MM.1S (cell line): ENCODE measurements at regions not wholly inside any gene's neighbourhood (a gene's known extent, or its start where the extent isn't known, plus 50 kb on each side); places are given as distances from the start of the nearest gene placed in this dataset.

ENCODE experiments used
- DNase-seq: peaks from one replicate; pipeline ENCODE4 v3.0.0-alpha.2; 2015
- H2AFZ ChIP-seq: fragments of 300-600 bp; sonication (generic); 2 replicates; pipeline ENCODE4 v1.6.0; 2016; ENCODE audit warnings: antibody characterized with exemption, low read length
- H3F3A ChIP-seq: fragments of 300-600 bp; sonication (generic); 2 replicates; pipeline ENCODE4 v1.6.1; 2016; ENCODE audit warnings: mild to moderate bottlenecking, antibody characterized with exemption, low read length, moderate library complexity, mixed read lengths; ENCODE audit not compliant: insufficient read depth
- H3K27ac ChIP-seq: fragments of 300-600 bp; sonication (generic); 2 replicates; pipeline ENCODE4 v1.5.1; 2016; ENCODE audit warnings: mild to moderate bottlenecking, low read length
- H3K27me3 ChIP-seq: fragments of 300-600 bp; sonication (generic); replicated peaks from 2 replicates; pipeline ENCODE4 v1.6.0; 2016; ENCODE audit warnings: low read length; ENCODE audit not compliant: insufficient read depth
- H3K36me3 ChIP-seq: fragments of 300-600 bp; sonication (generic); replicated peaks from 2 replicates; pipeline ENCODE4 v1.6.1; 2016; ENCODE audit warnings: mild to moderate bottlenecking, low read length, mixed read lengths; ENCODE audit not compliant: insufficient read depth
- H3K4me1 ChIP-seq: fragments of 300-600 bp; sonication (generic); 2 replicates; pipeline ENCODE4 v1.6.1; 2016; ENCODE audit warnings: low read length, mixed read lengths
- H3K4me2 ChIP-seq: fragments of 300-600 bp; sonication (generic); 2 replicates; pipeline ENCODE4 v1.6.0; 2016; ENCODE audit warnings: low read depth, low read length
- H3K4me3 ChIP-seq: fragments of 300-600 bp; sonication (generic); 2 replicates; pipeline ENCODE4 v1.5.1; 2016; ENCODE audit warnings: low read length, mixed read lengths
- H3K79me2 ChIP-seq: fragments of 300-600 bp; sonication (generic); 2 replicates; pipeline ENCODE4 v1.6.1; 2016; ENCODE audit warnings: mixed run types, low read length, mixed read lengths
- H3K9ac ChIP-seq: fragments of 300-600 bp; sonication (generic); 2 replicates; pipeline ENCODE4 v1.6.1; 2016; ENCODE audit warnings: low read length, mixed read lengths
- H3K9me2 ChIP-seq: fragments of 300-600 bp; sonication (generic); replicated peaks from 2 replicates; pipeline ENCODE4 v1.6.1; 2016; ENCODE audit warnings: mild to moderate bottlenecking, low read length, mixed read lengths; ENCODE audit not compliant: insufficient read depth
- H3K9me3 ChIP-seq: fragments of 300-600 bp; sonication (generic); replicated peaks from 2 replicates; pipeline ENCODE4 v1.6.1; 2016; ENCODE audit warnings: mild to moderate bottlenecking, low read length, mixed read lengths; ENCODE audit not compliant: insufficient read depth
- H4K20me1 ChIP-seq: fragments of 300-600 bp; sonication (generic); 2 replicates; pipeline ENCODE4 v1.6.1; 2016; ENCODE audit warnings: mild to moderate bottlenecking, low read length, moderate library complexity, mixed read lengths; ENCODE audit not compliant: insufficient read depth
- EZH2 ChIP-seq: fragments of 300-600 bp; sonication (generic); optimal IDR thresholded peaks from 2 replicates; pipeline ENCODE3; 2017; ENCODE audit warnings: low read depth, mild to moderate bottlenecking, antibody characterized with exemption, low read length, mixed read lengths
- EZH2phosphoT487 ChIP-seq: fragments of 300-600 bp; sonication (generic); IDR thresholded peaks from 2 replicates; pipeline ENCODE4 v1.6.1; 2018; ENCODE audit warnings: antibody characterized with exemption, low read length
- TF ChIP-seq, protein P1 (sequence below): fragments of 300-600 bp; sonication (generic); IDR thresholded peaks from 2 replicates; pipeline ENCODE4 v1.5.1; 2016; ENCODE audit warnings: antibody characterized with exemption, low read length, mixed read lengths

DNA sequence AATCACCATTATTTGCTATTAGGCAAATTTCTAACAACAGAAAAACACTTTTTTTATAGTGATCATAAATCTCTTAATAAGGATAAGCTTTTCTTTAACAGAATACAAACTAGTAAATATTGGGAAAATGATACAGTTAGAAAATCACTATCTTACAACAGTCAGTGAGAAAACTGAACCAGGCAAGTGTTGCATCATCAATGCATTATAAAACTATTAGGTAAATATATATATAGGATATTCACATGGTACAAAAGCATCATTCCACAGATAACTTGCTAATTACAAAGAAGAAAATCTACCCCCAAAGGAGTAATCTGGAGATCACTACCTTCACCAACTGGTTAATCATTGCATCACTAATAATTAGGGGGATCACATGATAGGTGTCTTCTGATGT lies 652.1 kb downstream of the HACE1 start:
- DNase-seq, result no peak
- Histone ChIP-seq H3K9ac (no peak overlapping the region), H3K36me3 (no peaks in the 10 kb centered on the region), H3K27me3 (no peaks in the 10 kb centered on the region), H3K4me3 (no peak overlapping the region), H3F3A (no peaks in the 10 kb centered on the region), H2AFZ (no peak overlapping the region), H3K9me2 (no peaks in the 10 kb centered on the region), H3K27ac (no peak overlapping the region), H3K9me3 (no peaks in the 10 kb centered on the region), H3K4me2 (no peak overlapping the region), H4K20me1 (no peaks in the 10 kb centered on the region), H3K79me2 (no peaks in the 10 kb centered on the region), H3K4me1 (no peaks in the 10 kb centered on the region)
- TF ChIP-seq EZH2 (no peak), EZH2phosphoT487 (no peak)
- TF ChIP-seq, protein P1, sequence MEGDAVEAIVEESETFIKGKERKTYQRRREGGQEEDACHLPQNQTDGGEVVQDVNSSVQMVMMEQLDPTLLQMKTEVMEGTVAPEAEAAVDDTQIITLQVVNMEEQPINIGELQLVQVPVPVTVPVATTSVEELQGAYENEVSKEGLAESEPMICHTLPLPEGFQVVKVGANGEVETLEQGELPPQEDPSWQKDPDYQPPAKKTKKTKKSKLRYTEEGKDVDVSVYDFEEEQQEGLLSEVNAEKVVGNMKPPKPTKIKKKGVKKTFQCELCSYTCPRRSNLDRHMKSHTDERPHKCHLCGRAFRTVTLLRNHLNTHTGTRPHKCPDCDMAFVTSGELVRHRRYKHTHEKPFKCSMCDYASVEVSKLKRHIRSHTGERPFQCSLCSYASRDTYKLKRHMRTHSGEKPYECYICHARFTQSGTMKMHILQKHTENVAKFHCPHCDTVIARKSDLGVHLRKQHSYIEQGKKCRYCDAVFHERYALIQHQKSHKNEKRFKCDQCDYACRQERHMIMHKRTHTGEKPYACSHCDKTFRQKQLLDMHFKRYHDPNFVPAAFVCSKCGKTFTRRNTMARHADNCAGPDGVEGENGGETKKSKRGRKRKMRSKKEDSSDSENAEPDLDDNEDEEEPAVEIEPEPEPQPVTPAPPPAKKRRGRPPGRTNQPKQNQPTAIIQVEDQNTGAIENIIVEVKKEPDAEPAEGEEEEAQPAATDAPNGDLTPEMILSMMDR, result no peak

DNA sequence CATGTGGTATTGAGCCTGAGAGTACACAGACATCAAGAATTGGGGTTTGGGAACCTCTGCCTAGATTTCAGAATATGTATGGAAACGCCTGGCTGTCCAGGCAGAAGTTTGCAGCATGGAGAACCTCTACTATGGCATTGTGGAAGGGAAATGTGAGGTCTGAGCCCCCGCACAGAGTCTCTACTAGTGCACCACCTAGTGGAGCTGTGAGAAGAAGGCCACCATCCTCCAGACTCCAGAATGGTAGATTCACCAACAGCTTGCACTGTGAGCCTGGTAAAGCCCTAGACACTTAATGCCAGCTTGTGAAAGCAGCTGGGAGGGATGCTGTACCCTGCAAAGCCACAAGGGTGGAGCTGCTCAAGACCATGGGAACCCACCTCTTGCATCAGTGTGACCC lies 658.2 kb downstream of the HACE1 start:
- H3K9me3 ChIP-seq, result no peaks in the 10 kb centered on the region
- no peak for TF ChIP-seq EZH2phosphoT487
- no peak for TF ChIP-seq EZH2
- TF ChIP-seq, protein P1, result no peak
- no peaks in the 10 kb centered on the region for H3K9me2 ChIP-seq
- H3K9ac ChIP-seq, result no peak overlapping the region
- H3F3A ChIP-seq, result no peaks in the 10 kb centered on the region
- no peak overlapping the region for H3K27ac ChIP-seq
- DNase-seq, result no peak
- H3K4me3 ChIP-seq, result no peak overlapping the region
- H3K4me1 ChIP-seq, result no peaks in the 10 kb centered on the region
- H3K36me3 ChIP-seq, result no peaks in the 10 kb centered on the region
- no peaks in the 10 kb centered on the region for H3K27me3 ChIP-seq
- no peaks in the 10 kb centered on the region for H4K20me1 ChIP-seq
- no peak overlapping the region for H3K4me2 ChIP-seq
- H3K79me2 ChIP-seq, result no peaks in the 10 kb centered on the region
- H2AFZ ChIP-seq, result no peak overlapping the region

DNA sequence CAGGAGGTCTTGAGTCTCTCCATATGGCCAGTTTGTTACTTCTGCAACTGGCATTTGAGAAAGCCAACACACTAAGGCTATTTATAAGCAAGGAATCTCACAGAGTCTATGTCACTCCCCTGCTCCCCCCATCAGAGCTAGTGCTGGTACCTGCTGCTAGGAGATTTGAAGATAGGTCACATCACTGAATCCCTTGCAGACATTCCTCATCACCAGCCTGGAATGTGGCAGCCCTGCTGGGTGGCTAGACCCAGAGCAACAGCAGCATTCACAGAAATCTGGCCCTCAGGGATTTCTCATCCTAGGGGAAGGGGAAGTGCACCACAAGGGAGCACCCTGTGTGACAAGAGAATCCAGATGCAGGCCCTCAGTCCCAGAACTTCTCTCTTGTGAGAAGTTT lies 672.1 kb downstream of the HACE1 start:
- no peak overlapping the region for H2AFZ ChIP-seq
- no peak overlapping the region for H3K27ac ChIP-seq
- H3K27me3 ChIP-seq, result no peaks in the 10 kb centered on the region
- no peaks in the 10 kb centered on the region for H3F3A ChIP-seq
- H3K4me1 ChIP-seq, result no peaks in the 10 kb centered on the region
- H3K9ac ChIP-seq, result no peak overlapping the region
- TF ChIP-seq EZH2 (no peak), EZH2phosphoT487 (no peak)
- TF ChIP-seq, protein P1, result no peak
- H3K36me3 ChIP-seq, result no peaks in the 10 kb centered on the region
- no peaks in the 10 kb centered on the region for H3K9me3 ChIP-seq
- H4K20me1 ChIP-seq, result no peaks in the 10 kb centered on the region
- DNase-seq, result no peak
- no peak overlapping the region for H3K4me3 ChIP-seq
- no peaks in the 10 kb centered on the region for H3K79me2 ChIP-seq
- no peak overlapping the region for H3K4me2 ChIP-seq
- no peaks in the 10 kb centered on the region for H3K9me2 ChIP-seq

DNA sequence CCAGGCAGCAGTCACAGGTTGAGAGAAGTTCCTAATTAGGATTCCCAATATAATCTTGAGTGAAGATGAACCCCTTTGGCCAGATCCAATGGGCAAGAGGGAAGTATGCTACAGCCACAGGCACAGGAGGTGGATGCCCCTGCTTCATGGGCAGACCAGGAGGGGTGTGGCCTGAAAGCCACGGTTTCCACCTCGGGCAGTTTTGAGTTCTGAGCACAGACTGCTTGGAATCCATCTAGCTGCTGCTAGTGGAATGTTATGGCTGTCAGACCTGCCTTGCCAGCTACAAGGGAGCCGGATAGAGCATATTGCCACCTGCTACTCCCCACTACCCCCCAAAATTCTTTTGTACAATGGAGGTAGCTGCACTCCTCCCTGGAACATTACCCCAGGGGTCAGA lies 672.9 kb downstream of the HACE1 start:
- H3K9me2 ChIP-seq, result no peaks in the 10 kb centered on the region
- H3K9me3 ChIP-seq, result no peaks in the 10 kb centered on the region
- H3K4me1 ChIP-seq, result no peaks in the 10 kb centered on the region
- H4K20me1 ChIP-seq, result no peaks in the 10 kb centered on the region
- H3K27ac ChIP-seq, result no peak overlapping the region
- H2AFZ ChIP-seq, result no peak overlapping the region
- H3K9ac ChIP-seq, result no peak overlapping the region
- no peak overlapping the region for H3K4me2 ChIP-seq
- TF ChIP-seq EZH2 (no peak), EZH2phosphoT487 (no peak)
- TF ChIP-seq, protein P1, result no peak
- H3F3A ChIP-seq, result no peaks in the 10 kb centered on the region
- no peaks in the 10 kb centered on the region for H3K79me2 ChIP-seq
- DNase-seq, result no peak
- H3K27me3 ChIP-seq, result no peaks in the 10 kb centered on the region
- H3K36me3 ChIP-seq, result no peaks in the 10 kb centered on the region
- no peak overlapping the region for H3K4me3 ChIP-seq
